ENCODE measurements at regions not wholly inside any gene's neighbourhood (a gene's known extent, or its start where the extent isn't known, plus 50 kb on each side); places are given as distances from the start of the nearest gene placed in this dataset.

- no peak overlapping the region for H3K27ac ChIP-seq
- TF ChIP-seq POLR2A (IDR thresholded peaks at IDR 0.05) (no peak), CTCF (IDR thresholded peaks at IDR 0.05) (no peak)
- no peaks in the 10 kb centered on the region for H3K9me3 ChIP-seq
- no peaks in the 10 kb centered on the region for H3K27me3 ChIP-seq
- WGBS, 2 donors, result 70 to 79% methylated on average over 1 of the region's 1 CpG
- DNase-seq, result no peak
- H3K36me3 ChIP-seq (replicated peaks in 1 of 2; ENCODE audit: insufficient read depth in 1 of 2, low read depth in 2 of 2), result no peaks in the 10 kb centered on the region
- no peak for ATAC-seq
- no peak overlapping the region for H3K4me3 ChIP-seq
- H3K4me1 ChIP-seq, result no peaks in the 10 kb centered on the region
- intact Hi-C loops (cut with DNase I), result no loop called here
These were observed 116.3 kb upstream of the ITGA4 start for GRCh38 chr2:181340891-181341290.

GRCh38 chr2:181341855-181342600 lies 115.2 kb upstream of the ITGA4 start:
- WGBS, 2 donors, result 63 to 74% methylated on average over 2 of the region's 2 CpGs

GRCh38 chr2:181348107-181348837 lies 108.9 kb upstream of the ITGA4 start:
- intact Hi-C loops (cut with DNase I), result no loop called here
- H3K4me1 ChIP-seq, result no peaks in the 10 kb centered on the region
- H3K9me3 ChIP-seq, result no peaks in the 10 kb centered on the region
- no peak overlapping the region for H3K27ac ChIP-seq
- H3K36me3 ChIP-seq (replicated peaks in 1 of 2; ENCODE audit: insufficient read depth in 1 of 2, low read depth in 2 of 2), result no peaks in the 10 kb centered on the region
- DNase-seq (no peak), ATAC-seq (no peak)
- H3K4me3 ChIP-seq, result no peak overlapping the region
- no peaks in the 10 kb centered on the region for H3K27me3 ChIP-seq
- TF ChIP-seq POLR2A (IDR thresholded peaks at IDR 0.05) (no peak), CTCF (IDR thresholded peaks at IDR 0.05) (no peak)

More at GRCh38 chr2:181341855-181342600, 115.2 kb upstream of the ITGA4 start:
- intact Hi-C loops (cut with DNase I), result no loop called here
- H3K4me3 ChIP-seq, result no peak overlapping the region
- DNase-seq, result no peak
- H3K27me3 ChIP-seq, result no peaks in the 10 kb centered on the region
- H3K4me1 ChIP-seq, result no peaks in the 10 kb centered on the region
- ATAC-seq, result no peak
- H3K27ac ChIP-seq, result no peak overlapping the region
- no peaks in the 10 kb centered on the region for H3K36me3 ChIP-seq (replicated peaks in 1 of 2; ENCODE audit: insufficient read depth in 1 of 2, low read depth in 2 of 2)
- no peaks in the 10 kb centered on the region for H3K9me3 ChIP-seq
- no peak for TF ChIP-seq POLR2A (IDR thresholded peaks at IDR 0.05)

GRCh38 chr2:181352158-181352557 lies 105.0 kb upstream of the ITGA4 start:
- intact Hi-C loops (cut with DNase I), result no loop called here
- WGBS, 2 donors, result 55 to 70% methylated on average over 1 of the region's 1 CpG
- TF ChIP-seq POLR2A (IDR thresholded peaks at IDR 0.05), result no peak
- no peak for TF ChIP-seq CTCF (IDR thresholded peaks at IDR 0.05)

GRCh38 chr2:181354626-181355025 lies 102.6 kb upstream of the ITGA4 start:
- WGBS, 2 donors, result 67 to 75% methylated on average over 3 of the region's 3 CpGs
- ATAC-seq (no peak), DNase-seq (no peak)
- TF ChIP-seq POLR2A (IDR thresholded peaks at IDR 0.05), result no peak
- no peak for TF ChIP-seq CTCF (IDR thresholded peaks at IDR 0.05)
- no peaks in the 10 kb centered on the region for H3K27me3 ChIP-seq
- H3K27ac ChIP-seq, result no peak overlapping the region
- intact Hi-C loops (cut with DNase I), result no loop called here
- no peaks in the 10 kb centered on the region for H3K9me3 ChIP-seq
- H3K4me1 ChIP-seq, result no peaks in the 10 kb centered on the region
- no peaks in the 10 kb centered on the region for H3K36me3 ChIP-seq (replicated peaks in 1 of 2; ENCODE audit: insufficient read depth in 1 of 2, low read depth in 2 of 2)
- no peak overlapping the region for H3K4me3 ChIP-seq

More at GRCh38 chr2:181352158-181352557, 105.0 kb upstream of the ITGA4 start:
- DNase-seq, result no peak
- no peaks in the 10 kb centered on the region for H3K36me3 ChIP-seq (replicated peaks in 1 of 2; ENCODE audit: insufficient read depth in 1 of 2, low read depth in 2 of 2)
- no peak overlapping the region for H3K4me3 ChIP-seq
- no peaks in the 10 kb centered on the region for H3K9me3 ChIP-seq
- no peaks in the 10 kb centered on the region for H3K4me1 ChIP-seq
- no peak overlapping the region for H3K27ac ChIP-seq
- ATAC-seq, result no peak
- H3K27me3 ChIP-seq, result no peaks in the 10 kb centered on the region
